SH-SY5Y (cell line): ENCODE measurements at regions not wholly inside any gene's neighbourhood (a gene's known extent, or its start where the extent isn't known, plus 50 kb on each side); places are given as distances from the start of the nearest gene placed in this dataset.

ENCODE experiments used
- GATA2 ChIP-seq: IDR thresholded peaks from 2 replicates; pipeline ENCODE4 v1.6.1; 2011; ENCODE audit warnings: mild to moderate bottlenecking, low read depth, low read length
- GATA3 ChIP-seq: IDR thresholded peaks from 2 replicates; pipeline ENCODE4 v1.6.1; 2011; ENCODE audit warnings: low read depth, mild to moderate bottlenecking, low read length, moderate library complexity

DNA sequence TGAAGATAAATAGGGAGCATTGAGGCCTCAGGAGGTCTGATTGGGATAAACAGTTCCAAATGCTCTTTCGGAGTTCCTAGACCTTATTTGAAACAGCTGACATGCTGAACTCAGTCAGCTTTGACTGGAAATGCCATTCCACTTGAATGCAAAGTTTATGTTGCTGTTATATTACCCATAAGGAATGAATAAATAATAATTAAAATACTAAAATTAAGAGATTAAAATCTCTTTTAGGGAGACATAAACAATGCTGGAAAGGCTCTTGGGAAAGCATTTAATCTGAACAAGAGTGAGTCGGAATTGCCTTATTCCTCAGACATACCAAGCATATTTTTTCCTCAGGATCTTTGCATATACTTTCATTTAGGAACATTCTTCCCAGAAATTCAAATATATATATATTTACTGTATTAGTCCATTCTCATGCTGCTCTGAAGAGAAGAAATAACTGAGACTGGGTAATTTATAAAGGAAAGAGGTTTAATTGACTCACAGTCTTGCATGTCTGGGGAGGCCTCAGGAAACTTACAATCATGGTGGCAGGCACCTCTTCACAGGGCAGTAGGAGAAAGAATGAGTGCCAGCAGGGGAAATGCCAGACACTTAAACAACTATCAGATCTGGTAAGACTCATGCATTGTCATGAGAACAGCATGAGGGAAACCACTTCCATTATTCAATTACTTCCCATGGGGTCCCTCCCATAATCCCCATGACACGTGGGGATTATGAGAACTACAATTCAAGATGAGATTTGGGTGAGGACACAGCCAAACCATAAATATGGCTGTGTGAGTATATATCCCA, 318.2 kb upstream of the PLXNA2 start:
- no peak for TF ChIP-seq GATA2
- no peak for TF ChIP-seq GATA3

DNA sequence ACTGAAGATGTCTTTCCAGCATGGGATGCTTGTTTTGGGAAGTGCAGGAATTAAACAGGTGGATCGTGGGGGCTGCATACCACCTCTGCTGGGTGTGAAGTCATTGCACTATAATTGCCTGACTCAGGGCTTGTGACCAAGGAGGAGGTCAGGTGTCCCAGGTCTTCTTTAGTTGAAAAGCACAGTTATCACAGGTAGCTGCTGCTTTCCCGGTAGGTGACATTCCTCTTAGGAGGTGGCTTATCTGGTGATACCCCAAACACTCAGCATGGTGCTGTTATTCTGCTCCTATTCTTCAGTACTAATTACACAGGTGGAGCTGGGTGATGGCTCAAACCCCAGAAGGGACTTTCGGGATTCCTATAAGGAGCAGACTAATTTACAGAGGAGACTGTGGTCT, 320.3 kb upstream of the PLXNA2 start:
- TF ChIP-seq GATA3 (no peak), GATA2 (no peak)

DNA sequence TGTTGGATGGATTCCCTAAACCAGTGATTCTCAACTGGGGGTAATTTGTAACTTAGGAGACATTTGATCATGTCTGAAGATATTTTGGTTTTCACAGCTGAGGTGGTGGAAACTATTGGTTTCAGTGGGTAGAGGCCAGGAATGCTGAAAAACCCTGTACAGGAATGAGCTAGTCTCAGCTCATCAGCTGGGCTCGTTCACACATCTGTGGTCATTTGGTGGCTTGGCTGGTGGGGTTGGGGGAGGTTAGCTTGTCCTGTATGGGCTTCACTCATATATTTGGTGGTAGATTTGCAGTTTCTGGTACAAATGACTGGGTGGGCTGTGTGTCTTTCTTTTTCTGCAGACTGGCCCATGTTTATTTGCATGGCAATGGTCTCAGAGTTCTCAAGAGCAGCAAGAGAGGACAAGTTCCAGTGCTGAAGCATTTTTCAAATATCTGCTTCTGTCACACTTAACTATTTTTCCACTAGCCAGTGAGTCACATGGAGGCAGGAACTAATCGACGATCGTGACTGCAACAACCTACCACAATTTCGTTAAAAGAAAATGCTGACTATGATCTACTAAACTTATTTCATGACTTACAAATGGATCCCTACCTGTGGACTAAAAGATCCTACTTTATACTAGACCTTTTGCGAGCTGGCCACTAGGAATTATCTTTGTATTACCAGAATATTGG, 321.7 kb upstream of the PLXNA2 start:
- no peak for TF ChIP-seq GATA2

DNA sequence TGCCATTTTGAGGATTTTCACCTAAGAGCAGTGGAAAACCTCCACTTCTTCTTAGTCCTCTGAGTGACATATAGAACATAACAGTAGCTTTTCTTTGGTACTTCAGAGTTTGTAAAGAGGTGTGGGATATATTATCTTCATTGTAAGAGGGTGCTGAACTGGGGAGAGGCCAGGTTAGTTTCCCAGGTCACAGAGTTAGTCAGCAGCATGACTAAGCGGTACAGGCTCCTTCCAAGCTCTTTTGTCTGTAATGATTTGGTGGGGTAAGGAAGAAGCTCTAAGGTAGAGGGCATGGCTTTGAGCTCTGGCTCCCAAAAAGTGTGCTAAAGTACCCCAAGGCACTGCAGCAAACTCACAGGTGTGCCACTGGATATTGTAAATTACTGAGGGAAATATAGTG, 325.0 kb upstream of the PLXNA2 start:
- TF ChIP-seq GATA2 = no peak
- no peak for TF ChIP-seq GATA3

DNA sequence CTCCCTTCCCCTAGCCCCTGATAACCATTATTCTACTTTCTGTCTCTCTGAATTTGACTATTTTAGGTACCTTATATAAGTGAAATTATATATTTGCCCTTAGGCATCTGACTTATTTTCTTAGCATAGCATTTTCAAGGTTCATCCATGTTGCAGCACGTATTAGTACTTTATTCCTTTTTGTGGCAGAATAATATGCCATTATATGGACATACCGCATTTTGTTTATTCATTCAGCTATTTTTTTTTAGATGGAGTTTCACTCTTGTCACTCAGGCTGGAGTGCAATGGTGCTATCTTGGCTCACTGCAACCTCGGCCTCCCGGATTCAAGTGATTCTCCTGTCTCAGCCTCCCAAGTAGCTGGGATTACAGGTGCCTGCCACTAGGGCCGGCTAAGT, 326.2 kb upstream of the PLXNA2 start:
- TF ChIP-seq GATA3 (no peak), GATA2 (no peak)

DNA sequence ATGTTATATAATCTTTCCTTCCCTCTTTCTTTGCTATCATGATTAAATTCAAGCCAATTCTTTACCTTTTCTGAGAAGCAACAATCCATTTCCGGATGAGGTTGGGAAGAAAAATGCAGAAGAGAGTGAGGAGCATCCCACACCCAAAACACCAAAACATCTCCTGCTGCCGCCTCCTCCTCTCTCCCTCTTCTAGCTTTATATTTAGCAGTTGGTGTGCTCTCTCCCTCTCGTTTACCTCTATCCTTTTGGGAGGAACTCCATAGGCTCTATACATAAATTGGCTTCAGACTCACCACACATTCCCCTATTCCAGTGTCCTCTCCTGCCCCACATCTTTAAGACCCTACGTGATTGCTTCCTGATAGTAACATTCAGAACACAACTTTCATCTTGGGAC, 332.2 kb upstream of the PLXNA2 start:
- no peak for TF ChIP-seq GATA3
- no peak for TF ChIP-seq GATA2

DNA sequence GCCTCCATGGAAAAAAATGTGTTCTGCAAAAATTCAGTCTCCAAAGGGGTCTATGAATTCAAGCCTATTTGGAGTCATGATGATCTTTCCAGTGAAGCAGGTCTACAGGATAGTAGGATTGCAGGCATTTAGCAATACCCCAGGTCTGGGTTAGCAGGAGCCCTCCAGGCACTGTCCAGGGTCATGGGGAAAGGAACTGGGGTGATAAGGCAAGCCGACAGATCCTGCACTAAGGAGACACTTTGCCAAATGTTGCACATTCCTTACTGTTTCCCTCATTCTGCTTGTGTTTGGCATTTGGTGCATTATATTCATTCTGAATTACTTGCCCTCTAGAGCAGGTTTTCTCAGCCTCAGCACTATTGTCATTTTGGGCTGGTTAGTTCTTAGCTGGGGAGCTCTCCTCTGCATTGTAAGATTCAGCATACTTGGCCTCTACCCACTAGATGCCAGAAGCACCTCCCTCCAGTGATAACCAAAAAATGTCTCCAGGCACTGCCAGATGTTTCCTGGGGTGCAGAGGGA, 333.3 kb upstream of the PLXNA2 start:
- TF ChIP-seq GATA3 (no peak), GATA2 (no peak)

DNA sequence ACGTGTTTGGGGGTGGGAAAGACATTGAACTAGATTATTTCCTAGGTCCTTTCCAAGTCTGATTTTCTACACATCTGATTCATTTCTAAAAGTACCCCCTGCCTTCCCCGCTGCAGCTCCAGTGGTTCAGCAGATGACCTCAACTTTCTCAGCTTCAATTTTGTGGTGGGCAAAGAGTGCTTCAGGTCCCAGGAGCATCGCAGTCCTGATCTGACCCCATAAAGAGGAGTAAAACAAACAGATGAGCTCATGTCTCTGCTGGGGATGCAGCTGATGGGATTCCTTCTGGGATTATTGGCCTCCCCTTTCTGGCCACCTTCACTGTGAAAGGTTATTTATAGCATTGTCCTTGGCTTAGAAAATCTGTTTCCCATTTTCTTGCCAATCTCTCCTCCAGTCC, 337.0 kb upstream of the PLXNA2 start:
- TF ChIP-seq GATA3 (no peak), GATA2 (no peak)

DNA sequence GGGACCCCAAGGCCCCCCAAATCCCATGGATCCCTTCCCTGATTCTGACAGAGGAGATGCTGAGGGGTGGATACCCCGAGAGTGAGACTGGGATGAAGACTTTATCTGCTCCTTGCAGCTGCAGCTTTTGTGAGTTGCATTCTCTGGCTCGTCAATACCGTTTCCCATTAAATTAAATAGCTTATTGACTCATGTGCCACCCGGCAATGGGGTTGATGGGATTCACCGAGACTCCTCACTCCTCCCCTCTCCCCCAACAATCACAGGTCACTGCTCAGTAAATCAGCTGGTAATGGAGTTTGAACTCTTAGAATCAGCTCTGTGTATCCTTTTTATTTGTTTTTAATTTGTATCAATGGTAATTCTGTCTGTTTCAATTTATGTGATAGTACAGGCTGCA, 337.5 kb upstream of the PLXNA2 start:
- TF ChIP-seq GATA2 (no peak), GATA3 (no peak)

DNA sequence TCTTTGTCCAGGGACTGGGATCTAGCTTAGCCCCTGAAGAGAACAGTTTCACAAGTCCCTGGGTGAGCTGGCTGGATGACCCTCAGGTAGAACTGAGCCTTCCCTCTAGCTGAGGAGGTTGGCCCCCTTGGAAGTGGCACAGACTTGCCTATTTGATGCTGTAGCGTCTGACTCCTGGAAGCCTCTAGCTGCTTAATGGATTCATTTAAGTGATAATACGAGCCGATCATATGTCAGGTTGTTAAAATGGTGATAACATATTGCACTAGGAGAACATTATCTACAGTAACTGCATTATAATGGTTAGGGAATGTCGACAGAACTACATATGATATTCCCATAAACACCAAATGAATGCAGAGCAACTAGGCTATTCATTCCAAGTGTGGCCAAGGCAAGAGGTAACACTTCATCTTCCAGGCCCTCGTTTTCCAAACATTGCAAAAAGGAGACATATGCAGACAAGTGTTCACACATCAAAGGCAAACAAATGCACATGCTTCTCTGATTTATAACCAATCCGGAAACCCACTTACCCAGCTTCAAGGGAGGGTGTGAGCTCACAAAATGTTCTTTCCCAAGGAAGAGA, 340.1 kb upstream of the PLXNA2 start:
- TF ChIP-seq GATA2 (no peak), GATA3 (no peak)

DNA sequence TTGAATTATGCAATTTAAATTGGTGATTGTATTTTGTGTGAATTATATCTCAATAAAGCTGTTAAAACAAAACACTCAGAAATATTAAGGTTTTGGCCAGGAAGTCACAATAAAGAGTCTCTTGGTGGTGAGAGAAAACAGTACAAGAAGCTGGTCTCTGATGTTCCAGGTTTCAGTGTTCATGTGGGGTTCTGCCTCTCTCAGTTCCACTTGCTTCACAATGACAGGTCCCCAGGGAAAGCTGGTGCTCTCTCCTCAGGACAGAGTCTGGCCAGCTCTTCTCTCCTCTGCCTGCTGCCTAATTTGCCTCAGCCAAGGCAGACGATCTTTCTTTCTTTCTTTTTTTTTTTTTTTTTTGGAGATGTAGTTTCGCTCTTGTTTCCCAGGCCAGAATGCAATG, 342.9 kb upstream of the PLXNA2 start:
- TF ChIP-seq GATA2 = no peak
- TF ChIP-seq GATA3 = no peak

DNA sequence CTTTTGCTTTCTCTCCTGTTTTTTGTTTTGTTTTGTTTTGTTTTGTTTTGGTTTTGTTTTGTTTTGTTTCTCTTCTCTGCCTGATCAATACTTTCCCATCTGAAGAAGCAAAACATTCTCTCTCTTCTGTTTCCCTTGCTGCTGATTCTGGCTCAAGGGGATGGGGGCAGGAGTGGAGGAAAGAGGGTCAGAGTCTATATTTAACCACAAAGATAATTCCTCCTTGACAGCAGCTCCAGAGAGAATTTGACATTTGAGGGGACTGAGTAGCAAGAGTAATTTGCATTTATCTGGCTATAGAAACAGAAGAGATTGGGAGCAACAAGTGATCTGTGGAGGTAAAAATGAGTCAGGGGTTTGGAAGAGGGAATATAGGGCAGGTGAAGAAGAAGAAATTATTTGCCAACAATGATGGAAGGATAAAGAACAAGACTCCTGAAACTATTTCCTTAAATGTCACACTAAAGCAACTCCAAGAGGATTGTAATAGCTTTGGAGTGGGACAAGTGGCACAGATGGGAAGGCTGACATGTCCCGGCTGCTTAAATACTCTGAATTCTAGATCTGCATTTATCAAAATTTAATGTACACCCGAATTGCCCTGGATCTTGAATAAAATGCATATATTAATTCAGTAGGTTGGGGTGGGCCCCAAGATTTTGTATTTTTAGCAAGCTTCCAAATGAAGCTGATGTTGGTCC, 349.3 kb upstream of the PLXNA2 start:
- no peak for TF ChIP-seq GATA2

DNA sequence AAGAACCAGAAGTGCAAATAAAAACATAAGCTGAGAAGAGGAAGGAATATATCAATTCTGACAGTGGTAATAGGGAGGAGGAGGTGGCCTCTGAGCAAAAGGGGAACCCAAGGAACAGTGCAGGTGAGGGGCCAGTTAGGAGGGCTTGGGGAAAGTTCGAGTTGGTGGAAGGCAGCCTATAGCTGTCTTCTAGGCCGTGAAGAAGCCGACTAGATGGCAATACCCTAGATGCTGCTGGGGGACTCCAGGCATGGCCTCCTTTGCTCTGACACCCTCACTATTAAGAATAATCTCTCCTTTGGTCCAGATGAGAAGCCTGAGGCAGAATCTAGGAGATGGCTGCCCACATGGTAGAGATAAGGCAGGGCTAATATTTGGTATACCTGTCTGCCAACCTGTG, 351.1 kb upstream of the PLXNA2 start:
- TF ChIP-seq GATA3 (no peak), GATA2 (no peak)

DNA sequence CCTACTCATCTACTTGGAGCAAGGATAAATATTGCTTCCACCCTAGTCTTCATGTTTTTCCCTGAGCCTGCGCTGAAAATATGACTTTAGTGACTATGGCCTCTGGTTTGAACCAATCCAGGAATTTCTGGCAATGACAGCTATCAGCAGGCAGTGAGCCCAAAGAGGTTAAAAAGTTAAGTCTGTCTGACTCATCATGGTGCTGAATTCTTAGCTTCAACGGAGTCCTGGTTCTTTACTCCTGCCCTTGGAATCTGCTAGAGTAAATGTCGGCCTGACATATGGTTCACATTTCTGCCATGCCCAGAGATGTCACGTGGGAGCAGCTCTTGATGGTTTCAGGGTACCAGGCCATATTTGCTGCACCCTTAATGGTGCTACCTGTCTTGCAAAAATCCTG, 351.6 kb upstream of the PLXNA2 start:
- TF ChIP-seq GATA2 (no peak), GATA3 (no peak)

DNA sequence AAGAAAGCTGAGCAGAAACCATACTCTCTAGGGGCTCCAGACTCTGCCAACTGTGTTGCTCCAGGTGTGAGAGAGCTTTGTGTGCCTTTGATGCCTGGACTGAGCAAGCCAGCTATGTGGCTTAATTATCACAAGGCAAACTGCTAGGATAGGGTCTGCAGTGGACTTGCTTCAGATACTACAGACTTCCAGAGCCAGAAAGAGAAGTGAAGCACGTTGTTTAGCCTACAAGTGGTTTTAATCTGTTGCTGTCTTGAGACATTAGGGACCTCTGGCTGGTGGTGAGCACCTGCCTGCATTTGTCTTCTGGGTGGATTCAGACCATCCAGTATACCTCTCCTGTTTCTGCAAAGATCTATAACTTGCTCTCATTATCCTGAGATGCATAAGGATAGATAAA, 353.4 kb upstream of the PLXNA2 start:
- TF ChIP-seq GATA3 = no peak
- no peak for TF ChIP-seq GATA2
